NCI-H146 (cell line): ENCODE measurements at regions not wholly inside any gene's neighbourhood (a gene's known extent, or its start where the extent isn't known, plus 50 kb on each side); places are given as distances from the start of the nearest gene placed in this dataset.

ENCODE experiments used
- DNase-seq: peaks from one replicate; lab custom pipeline; 2025; lab: John Stamatoyannopoulos, UW

- no peak for DNase-seq
These were observed 68.2 kb upstream of the ISX start for GRCh38 chr22:34997633-34998299.

GRCh38 chr22:34998921-34999320, 67.0 kb upstream of the ISX start:
- DNase-seq, result no peak

GRCh38 chr22:35008213-35008612, 57.7 kb upstream of the ISX start:
- DNase-seq, result no peak

DNA sequence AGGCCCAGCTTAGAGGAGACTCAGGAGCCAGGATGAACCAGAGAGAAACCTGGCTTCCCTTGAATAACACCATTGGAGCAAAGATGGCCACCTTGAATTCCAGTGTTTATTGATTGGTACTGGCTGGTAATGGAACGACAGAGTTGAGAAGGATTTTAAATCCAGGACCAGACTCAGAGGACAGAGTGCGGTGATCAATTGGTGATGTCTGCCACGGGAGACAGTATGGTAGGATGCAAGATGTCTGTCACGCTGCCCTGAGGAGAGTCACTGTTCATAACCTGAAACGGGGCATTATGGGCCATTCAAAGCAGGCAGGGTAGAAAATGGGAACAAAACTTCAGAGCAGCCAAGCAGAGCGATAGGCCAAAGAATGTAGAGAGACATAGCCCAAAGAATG, 55.4 kb upstream of the ISX start:
- DNase-seq, result no peak

DNA sequence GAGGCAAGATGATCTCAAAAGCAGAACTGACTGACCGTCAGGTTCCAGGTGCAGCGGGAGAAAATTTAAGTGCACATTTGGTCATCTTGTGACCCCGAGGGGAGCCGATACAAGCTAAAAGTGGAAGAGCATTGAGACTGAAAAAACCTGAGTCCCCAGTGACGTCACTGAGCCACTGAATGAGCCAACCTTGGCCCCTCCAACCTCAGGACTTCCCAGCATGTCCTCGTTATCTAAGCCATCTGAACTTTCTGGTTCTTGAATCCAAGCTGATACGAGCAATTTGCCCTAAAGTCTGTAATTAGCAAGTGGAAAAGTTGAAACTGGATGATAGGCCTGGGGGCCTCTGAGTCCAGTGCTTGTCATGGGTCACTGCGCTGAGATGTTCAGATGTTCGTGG, 51.1 kb upstream of the ISX start:
- DNase-seq, result no peak
